HG03442 (cell line): ENCODE measurements at regions not wholly inside any gene's neighbourhood (a gene's known extent, or its start where the extent isn't known, plus 50 kb on each side); places are given as distances from the start of the nearest gene placed in this dataset.
A peak's percentile ranks its signal among the peaks of the same experiment; 100 is the strongest.

Experiments
- ATAC-seq: cut with Tn5 transposase; IDR thresholded peaks from one replicate; pipeline ENCODE4 v1.9.1; 2021; ENCODE audit warnings: mild to moderate bottlenecking, moderate library complexity; ENCODE audit not compliant: unreplicated experiment

- ATAC-seq = no peak
Observed at GRCh38 chr2:103103678-103104077, 341.8 kb downstream of the TMEM182 start.

GRCh38 chr2:103119352-103119751 is 357.5 kb downstream of the TMEM182 start:
- ATAC-seq = no peak

GRCh38 chr2:103121106-103121505 is 359.3 kb downstream of the TMEM182 start:
- ATAC-seq = no peak

GRCh38 chr2:103123516-103123915 is 361.7 kb downstream of the TMEM182 start:
- ATAC-seq = no peak

- no peak for ATAC-seq
Observed at GRCh38 chr2:103130857-103131256, 369.0 kb downstream of the TMEM182 start.

GRCh38 chr2:103132536-103133217 is 370.8 kb downstream of the TMEM182 start:
- ATAC-seq = peak; percentile 99

GRCh38 chr2:103135679-103136078 is 373.8 kb downstream of the TMEM182 start:
- no peak for ATAC-seq

- ATAC-seq = peak; percentile 71
Observed at GRCh38 chr2:103138123-103138901, 376.5 kb downstream of the TMEM182 start.

- ATAC-seq = no peak
Observed at GRCh38 chr2:103139628-103140268, 377.9 kb downstream of the TMEM182 start.

GRCh38 chr2:103144837-103145236 is 383.0 kb downstream of the TMEM182 start:
- ATAC-seq = no peak

- ATAC-seq = no peak
Observed at GRCh38 chr2:103145739-103146138, 383.9 kb downstream of the TMEM182 start.

GRCh38 chr2:103151046-103151445 is 389.2 kb downstream of the TMEM182 start:
- no peak for ATAC-seq

GRCh38 chr2:103152556-103152955 is 390.7 kb downstream of the TMEM182 start:
- ATAC-seq = no peak

- no peak for ATAC-seq
Observed at GRCh38 chr2:103153580-103154284, 391.9 kb downstream of the TMEM182 start.

GRCh38 chr2:103155308-103155707 is 393.5 kb downstream of the TMEM182 start:
- no peak for ATAC-seq

- no peak for ATAC-seq
Observed at GRCh38 chr2:103159018-103159417, 397.2 kb downstream of the TMEM182 start.

GRCh38 chr2:103161456-103162289 is 399.8 kb downstream of the TMEM182 start:
- ATAC-seq = no peak

- ATAC-seq = no peak
Observed at GRCh38 chr2:103164748-103165147, 402.9 kb downstream of the TMEM182 start.

GRCh38 chr2:103165836-103166235 is 404.0 kb downstream of the TMEM182 start:
- no peak for ATAC-seq
